ENCODE measurements at regions not wholly inside any gene's neighbourhood (a gene's known extent, or its start where the extent isn't known, plus 50 kb on each side); places are given as distances from the start of the nearest gene placed in this dataset.

DNA sequence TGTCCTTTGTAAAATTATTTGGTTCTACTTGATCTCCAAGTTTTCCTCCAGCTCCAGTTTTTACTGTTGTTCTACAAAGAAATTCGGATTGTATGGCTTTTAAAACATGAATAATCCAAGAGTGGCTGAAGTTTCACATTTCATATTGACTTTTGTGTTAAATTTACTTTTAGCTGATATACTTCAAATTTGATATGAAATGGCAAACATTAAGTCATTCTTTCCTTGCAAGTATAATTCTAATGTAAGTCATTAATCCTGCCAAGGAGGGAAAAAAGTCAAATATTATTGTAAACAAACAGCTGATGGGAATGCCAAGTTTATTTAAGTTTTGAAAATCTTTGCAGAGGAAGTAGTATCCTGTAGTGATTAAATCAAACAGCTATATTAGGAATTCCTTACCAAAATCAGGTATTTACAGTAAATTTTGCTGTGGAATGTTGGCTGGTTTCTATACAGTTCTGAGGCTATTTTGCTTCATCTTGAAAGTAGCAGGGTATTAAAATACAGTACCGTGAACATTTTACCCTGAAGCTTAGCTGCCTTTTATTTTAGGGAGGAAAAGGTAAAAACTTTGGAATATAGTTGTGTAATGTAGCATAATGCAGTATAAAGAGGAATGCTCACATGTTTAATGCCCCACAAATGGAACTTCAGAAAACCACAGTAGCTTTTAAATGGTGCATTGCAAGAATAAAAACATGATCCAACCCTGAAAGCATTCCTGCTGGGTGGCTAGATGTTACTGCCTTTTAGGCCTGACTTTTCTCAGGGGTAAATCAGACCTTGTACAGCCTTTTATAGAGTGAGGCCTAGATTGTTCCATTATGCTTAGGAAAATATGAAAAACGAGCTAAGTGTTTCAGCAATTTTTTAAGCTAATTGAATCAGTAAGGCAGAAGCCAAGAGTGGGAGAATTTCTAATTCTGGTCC, 62.7 kb upstream of the NT5C1B start:
- no peak for DNase-seq (ENCODE audit: low spot score)

DNA sequence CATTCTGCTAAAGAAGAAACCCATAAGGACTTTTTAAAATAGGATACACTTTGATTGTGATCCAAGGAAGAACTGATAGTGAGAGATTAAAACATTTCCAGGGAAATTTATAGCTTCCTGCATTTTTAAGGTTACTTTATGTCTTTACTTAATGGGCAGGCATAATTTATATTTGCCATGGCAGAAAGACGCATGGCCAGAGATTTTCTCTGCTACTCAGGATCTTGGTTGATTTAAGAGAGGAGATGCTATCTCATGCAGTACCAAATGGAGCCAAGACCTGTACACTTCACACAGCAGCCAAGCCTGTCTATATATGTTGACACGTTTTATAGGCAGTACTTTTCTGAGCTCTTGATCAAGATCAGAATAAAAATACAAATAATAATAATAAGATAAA, 60.9 kb upstream of the NT5C1B start:
- DNase-seq (ENCODE audit: low spot score) = no peak

DNA sequence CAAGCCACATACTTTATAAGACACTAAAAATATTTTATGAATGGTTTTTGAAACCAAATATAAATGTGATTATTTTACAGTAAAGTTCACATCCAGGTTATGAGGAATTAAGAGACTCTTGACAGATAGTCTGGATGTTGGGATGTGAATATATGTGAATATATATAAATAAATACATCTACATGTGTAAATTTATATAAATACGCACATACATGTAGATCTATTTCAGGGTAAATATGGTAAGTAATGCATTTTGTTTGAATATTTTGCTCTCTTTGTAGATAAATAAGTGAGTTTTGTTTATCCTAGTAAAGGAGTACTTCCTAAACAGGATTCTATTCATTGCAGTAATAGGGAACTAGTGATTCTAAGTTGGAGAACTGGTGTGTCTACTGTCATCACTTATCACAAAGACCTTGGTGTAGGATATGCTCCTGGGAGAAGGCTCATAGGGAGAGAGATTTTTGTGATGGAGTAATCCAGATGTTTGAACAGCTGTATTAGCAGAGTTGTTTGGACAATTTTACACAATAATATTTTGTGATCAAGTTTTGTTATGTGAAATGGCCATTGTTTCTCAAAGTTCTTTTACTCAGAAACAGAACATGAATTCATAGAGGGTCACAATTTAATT, 60.2 kb upstream of the NT5C1B start:
- no peak for DNase-seq (ENCODE audit: low spot score)

GRCh38 chr2:18648161-18648560, 58.8 kb upstream of the NT5C1B start:
- DNase-seq (ENCODE audit: low spot score) = no peak

- no peak for DNase-seq (ENCODE audit: low spot score)
Observed at GRCh38 chr2:18647731-18648130, 58.4 kb upstream of the NT5C1B start.

DNA sequence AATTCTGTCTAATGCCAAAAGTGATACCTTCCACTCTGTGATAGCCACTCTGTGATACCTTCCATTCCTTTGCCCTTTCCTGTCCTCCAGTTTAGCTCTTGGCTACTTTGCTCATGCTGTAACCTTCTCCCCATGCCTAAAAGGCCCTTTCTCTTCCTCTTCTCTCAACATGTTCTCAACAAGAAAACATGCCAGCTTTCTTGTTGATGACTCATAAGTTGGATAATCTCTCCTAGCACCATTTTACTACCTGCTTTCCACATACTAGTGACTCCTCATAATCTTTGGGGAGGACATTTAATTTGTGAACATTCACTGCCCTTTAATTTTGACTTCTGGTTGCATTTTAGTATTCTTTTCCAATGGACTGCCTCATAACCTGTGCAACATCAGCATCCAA, 55.9 kb upstream of the NT5C1B start:
- no peak for DNase-seq (ENCODE audit: low spot score)

DNA sequence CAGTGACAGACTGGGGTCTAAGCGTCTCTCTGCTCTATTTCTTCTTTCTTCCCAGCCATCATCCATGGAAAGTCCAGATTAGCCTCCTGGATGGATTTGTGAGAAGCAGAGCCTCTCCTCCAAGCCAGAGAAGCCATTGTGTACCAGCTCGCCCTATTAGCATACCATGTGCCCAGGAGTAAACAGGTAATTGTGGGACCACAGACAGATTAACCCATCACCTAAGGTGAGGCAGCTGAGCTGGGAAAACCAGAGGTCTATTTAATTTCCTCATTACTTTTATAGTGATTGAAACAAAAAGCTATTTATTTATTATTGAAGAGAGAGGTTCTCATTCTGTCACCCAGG, 54.7 kb upstream of the NT5C1B start:
- DNase-seq (ENCODE audit: low spot score) = no peak

DNA sequence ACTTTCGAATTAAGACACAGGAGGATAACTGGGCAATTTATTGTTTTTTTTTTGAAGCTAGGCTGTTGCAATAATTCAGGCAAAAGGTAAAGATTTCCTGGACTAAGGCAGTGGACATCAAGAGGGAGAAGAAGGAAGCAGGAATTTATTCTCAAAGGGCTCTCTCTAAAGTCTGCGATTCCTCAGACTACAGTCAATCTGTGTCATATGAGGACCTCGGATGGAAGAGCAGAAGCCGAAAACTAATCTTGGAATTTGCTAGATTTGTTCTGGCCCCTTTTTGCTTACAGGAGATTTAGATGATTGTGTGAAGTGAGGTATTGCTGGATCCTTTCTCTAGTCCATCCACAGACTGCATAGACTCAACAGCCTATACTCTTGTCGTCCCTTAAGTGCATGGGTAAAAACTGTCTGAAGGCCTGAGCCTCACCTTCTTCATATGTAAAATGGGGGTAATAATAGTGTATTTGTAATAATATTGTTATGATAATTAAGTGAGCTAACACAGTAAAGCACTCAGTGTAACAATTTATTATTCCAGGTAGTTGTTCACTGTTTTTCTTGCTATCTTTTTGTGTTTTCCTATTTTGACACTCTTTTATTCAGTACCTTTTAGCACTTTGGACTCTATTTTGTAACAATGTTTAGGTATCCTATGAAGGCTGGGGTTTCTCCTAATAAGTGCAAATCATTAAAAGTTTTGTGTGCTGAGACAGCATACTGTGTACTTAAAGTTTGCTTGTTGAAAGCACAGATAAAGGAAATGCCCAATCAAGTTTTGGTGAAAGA, 54.2 kb upstream of the NT5C1B start:
- DNase-seq (ENCODE audit: low spot score) = no peak

- DNase-seq (ENCODE audit: low spot score) = no peak
Observed at GRCh38 chr2:18641823-18642222, 52.5 kb upstream of the NT5C1B start.

GRCh38 chr2:18639756-18640453, 50.5 kb upstream of the NT5C1B start:
- no peak for DNase-seq (ENCODE audit: low spot score)
